ENCODE measurements at regions not wholly inside any gene's neighbourhood (a gene's known extent, or its start where the extent isn't known, plus 50 kb on each side); places are given as distances from the start of the nearest gene placed in this dataset.

DNA sequence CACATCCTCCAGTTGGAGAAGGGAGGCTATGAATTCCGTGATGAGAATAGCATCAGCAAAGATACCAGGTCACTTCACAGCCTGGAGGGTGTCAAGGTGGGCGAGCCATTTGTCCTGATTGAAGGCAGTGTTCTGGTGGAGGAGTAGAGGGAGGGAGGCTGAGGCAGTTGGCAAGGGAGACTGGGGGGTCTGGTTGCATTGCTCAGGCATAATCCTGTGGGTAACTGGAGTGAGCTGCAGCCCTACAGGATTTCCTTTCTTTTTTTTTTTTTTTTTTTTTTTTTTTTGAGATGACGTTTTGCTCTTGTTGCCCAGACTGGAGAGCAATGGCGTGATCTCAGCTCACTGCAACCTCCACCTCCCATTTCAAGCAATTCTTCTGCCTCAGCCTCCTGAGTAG is 223.9 kb upstream of the KLF4 start:
- Histone ChIP-seq H3K36me3 (ENCODE audit: control insufficient read depth in 4 of 4, insufficient read depth in 3 of 4, low read depth in 1 of 4, low read length in 3 of 4) (no peaks in the 10 kb centered on the region), H3K27me3 (ENCODE audit: control insufficient read depth in 4 of 4, insufficient read depth in 4 of 4, low read length in 3 of 4) (peaks cover 0 to 4% (median 0%) of the 10 kb centered on the region in 4 donors), H3K9ac (ENCODE audit: low read depth in 1 of 2, low read length in 2 of 2) (no peak overlapping the region), H3K9me3 (ENCODE audit: control insufficient read depth in 4 of 4, low read length in 3 of 4) (no peaks in the 10 kb centered on the region), H3K4me1 (ENCODE audit: control insufficient read depth in 4 of 4, insufficient read depth in 4 of 4, low read length in 3 of 4) (no peaks in the 10 kb centered on the region), H3K27ac (ENCODE audit: low read depth in 1 of 2, low read length in 2 of 2) (no peak overlapping the region), H3K4me3 (ENCODE audit: low read depth in 1 of 3, low read length in 3 of 3) (no peak overlapping the region)
- 82% methylated on average over 4 of the region's 4 CpGs for WGBS
- no peak for DNase-seq (ENCODE audit: low spot score)
- TF ChIP-seq, protein P1, sequence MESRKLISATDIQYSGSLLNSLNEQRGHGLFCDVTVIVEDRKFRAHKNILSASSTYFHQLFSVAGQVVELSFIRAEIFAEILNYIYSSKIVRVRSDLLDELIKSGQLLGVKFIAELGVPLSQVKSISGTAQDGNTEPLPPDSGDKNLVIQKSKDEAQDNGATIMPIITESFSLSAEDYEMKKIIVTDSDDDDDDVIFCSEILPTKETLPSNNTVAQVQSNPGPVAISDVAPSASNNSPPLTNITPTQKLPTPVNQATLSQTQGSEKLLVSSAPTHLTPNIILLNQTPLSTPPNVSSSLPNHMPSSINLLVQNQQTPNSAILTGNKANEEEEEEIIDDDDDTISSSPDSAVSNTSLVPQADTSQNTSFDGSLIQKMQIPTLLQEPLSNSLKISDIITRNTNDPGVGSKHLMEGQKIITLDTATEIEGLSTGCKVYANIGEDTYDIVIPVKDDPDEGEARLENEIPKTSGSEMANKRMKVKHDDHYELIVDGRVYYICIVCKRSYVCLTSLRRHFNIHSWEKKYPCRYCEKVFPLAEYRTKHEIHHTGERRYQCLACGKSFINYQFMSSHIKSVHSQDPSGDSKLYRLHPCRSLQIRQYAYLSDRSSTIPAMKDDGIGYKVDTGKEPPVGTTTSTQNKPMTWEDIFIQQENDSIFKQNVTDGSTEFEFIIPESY (IDR thresholded peaks at IDR 0.05), result no peak
- TF ChIP-seq NR2F2 (IDR thresholded peaks at IDR 0.05), result no peak
- no peak for TF ChIP-seq JUND (IDR thresholded peaks at IDR 0.05)
- no peak for TF ChIP-seq EGR1 (IDR thresholded peaks at IDR 0.05; ENCODE audit: low read depth in 2 of 2)
- TF ChIP-seq, protein P2, sequence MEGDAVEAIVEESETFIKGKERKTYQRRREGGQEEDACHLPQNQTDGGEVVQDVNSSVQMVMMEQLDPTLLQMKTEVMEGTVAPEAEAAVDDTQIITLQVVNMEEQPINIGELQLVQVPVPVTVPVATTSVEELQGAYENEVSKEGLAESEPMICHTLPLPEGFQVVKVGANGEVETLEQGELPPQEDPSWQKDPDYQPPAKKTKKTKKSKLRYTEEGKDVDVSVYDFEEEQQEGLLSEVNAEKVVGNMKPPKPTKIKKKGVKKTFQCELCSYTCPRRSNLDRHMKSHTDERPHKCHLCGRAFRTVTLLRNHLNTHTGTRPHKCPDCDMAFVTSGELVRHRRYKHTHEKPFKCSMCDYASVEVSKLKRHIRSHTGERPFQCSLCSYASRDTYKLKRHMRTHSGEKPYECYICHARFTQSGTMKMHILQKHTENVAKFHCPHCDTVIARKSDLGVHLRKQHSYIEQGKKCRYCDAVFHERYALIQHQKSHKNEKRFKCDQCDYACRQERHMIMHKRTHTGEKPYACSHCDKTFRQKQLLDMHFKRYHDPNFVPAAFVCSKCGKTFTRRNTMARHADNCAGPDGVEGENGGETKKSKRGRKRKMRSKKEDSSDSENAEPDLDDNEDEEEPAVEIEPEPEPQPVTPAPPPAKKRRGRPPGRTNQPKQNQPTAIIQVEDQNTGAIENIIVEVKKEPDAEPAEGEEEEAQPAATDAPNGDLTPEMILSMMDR (IDR thresholded peaks at IDR 0.05; ENCODE audit: low read depth, low read length, missing input control), result no peak
- no peak for TF ChIP-seq GABPA (IDR thresholded peaks at IDR 0.05 in 1 of 2, conservative IDR thresholded peaks at IDR 0.05 in 1 of 2)
- TF ChIP-seq, protein P3, sequence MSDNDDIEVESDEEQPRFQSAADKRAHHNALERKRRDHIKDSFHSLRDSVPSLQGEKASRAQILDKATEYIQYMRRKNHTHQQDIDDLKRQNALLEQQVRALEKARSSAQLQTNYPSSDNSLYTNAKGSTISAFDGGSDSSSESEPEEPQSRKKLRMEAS (IDR thresholded peaks at IDR 0.05), result no peak
- TF ChIP-seq, protein P4, sequence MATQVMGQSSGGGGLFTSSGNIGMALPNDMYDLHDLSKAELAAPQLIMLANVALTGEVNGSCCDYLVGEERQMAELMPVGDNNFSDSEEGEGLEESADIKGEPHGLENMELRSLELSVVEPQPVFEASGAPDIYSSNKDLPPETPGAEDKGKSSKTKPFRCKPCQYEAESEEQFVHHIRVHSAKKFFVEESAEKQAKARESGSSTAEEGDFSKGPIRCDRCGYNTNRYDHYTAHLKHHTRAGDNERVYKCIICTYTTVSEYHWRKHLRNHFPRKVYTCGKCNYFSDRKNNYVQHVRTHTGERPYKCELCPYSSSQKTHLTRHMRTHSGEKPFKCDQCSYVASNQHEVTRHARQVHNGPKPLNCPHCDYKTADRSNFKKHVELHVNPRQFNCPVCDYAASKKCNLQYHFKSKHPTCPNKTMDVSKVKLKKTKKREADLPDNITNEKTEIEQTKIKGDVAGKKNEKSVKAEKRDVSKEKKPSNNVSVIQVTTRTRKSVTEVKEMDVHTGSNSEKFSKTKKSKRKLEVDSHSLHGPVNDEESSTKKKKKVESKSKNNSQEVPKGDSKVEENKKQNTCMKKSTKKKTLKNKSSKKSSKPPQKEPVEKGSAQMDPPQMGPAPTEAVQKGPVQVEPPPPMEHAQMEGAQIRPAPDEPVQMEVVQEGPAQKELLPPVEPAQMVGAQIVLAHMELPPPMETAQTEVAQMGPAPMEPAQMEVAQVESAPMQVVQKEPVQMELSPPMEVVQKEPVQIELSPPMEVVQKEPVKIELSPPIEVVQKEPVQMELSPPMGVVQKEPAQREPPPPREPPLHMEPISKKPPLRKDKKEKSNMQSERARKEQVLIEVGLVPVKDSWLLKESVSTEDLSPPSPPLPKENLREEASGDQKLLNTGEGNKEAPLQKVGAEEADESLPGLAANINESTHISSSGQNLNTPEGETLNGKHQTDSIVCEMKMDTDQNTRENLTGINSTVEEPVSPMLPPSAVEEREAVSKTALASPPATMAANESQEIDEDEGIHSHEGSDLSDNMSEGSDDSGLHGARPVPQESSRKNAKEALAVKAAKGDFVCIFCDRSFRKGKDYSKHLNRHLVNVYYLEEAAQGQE (IDR thresholded peaks at IDR 0.05), result no peak
- TF ChIP-seq HNF4A (conservative IDR thresholded peaks at IDR 0.05), result no peak
- no peak for TF ChIP-seq RXRA (IDR thresholded peaks at IDR 0.05)
- no peak for TF ChIP-seq HNF4G (IDR thresholded peaks at IDR 0.05)
- no peak for TF ChIP-seq RAD21 (IDR thresholded peaks at IDR 0.05)
- no peak for TF ChIP-seq TAF1 (conservative IDR thresholded peaks at IDR 0.05)
- no peak for TF ChIP-seq FOXA1 (IDR thresholded peaks at IDR 0.05)
- no peak for TF ChIP-seq FOXA2 (IDR thresholded peaks at IDR 0.05)
- no peak for TF ChIP-seq SP1 (IDR thresholded peaks at IDR 0.05)

DNA sequence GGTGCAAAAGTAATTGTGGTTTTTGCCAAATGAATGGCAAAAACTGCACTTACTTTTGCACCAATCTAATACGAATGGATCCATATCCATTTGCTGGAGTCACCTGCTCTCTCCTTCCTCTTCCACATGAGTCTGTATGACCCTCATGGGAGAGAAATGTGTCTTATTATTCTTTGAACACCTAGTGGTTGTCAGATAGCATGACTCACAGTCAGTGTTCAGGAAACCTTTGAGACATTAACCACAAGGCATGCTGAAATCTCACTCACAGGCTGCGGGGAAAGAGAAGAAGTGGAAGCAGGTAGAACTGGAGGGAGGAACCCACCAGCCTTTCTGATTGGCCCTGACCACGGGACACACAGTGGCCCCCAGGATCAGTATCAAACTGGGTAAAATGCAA is 222.8 kb upstream of the KLF4 start:
- H3K9me3 ChIP-seq (ENCODE audit: control insufficient read depth in 4 of 4, low read length in 3 of 4), result no peaks in the 10 kb centered on the region
- H3K4me3 ChIP-seq (ENCODE audit: low read depth in 1 of 3, low read length in 3 of 3), result no peak overlapping the region
- WGBS, result 66% methylated on average over 3 of the region's 3 CpGs
- DNase-seq (ENCODE audit: low spot score), result no peak
- H3K36me3 ChIP-seq (ENCODE audit: control insufficient read depth in 4 of 4, insufficient read depth in 3 of 4, low read depth in 1 of 4, low read length in 3 of 4), result no peaks in the 10 kb centered on the region
- H3K9ac ChIP-seq (ENCODE audit: low read depth in 1 of 2, low read length in 2 of 2), result no peak overlapping the region
- H3K27ac ChIP-seq (ENCODE audit: low read depth in 1 of 2, low read length in 2 of 2), result no peak overlapping the region
- peaks cover 0 to 4% (median 0%) of the 10 kb centered on the region in 4 donors for H3K27me3 ChIP-seq (ENCODE audit: control insufficient read depth in 4 of 4, insufficient read depth in 4 of 4, low read length in 3 of 4)
- H3K4me1 ChIP-seq (ENCODE audit: control insufficient read depth in 4 of 4, insufficient read depth in 4 of 4, low read length in 3 of 4), result no peaks in the 10 kb centered on the region
- TF ChIP-seq, protein P5, sequence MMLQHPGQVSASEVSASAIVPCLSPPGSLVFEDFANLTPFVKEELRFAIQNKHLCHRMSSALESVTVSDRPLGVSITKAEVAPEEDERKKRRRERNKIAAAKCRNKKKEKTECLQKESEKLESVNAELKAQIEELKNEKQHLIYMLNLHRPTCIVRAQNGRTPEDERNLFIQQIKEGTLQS (IDR thresholded peaks at IDR 0.05), result no peak
- TF ChIP-seq, protein P1 (IDR thresholded peaks at IDR 0.05), result no peak
- no peak for TF ChIP-seq RAD21 (IDR thresholded peaks at IDR 0.05)
- TF ChIP-seq, protein P3 (IDR thresholded peaks at IDR 0.05), result no peak
- no peak for TF ChIP-seq SP1 (IDR thresholded peaks at IDR 0.05)
- TF ChIP-seq FOXA2 (IDR thresholded peaks at IDR 0.05), result no peak
- TF ChIP-seq EGR1 (IDR thresholded peaks at IDR 0.05; ENCODE audit: low read depth in 2 of 2), result no peak
- no peak for TF ChIP-seq RXRA (IDR thresholded peaks at IDR 0.05)
- TF ChIP-seq JUND (IDR thresholded peaks at IDR 0.05), result no peak
- TF ChIP-seq, protein P2 (IDR thresholded peaks at IDR 0.05; ENCODE audit: low read depth, low read length, missing input control), result no peak
- no peak for TF ChIP-seq HNF4A (conservative IDR thresholded peaks at IDR 0.05)
